Fibroblast of villous mesenchyme (primary cell): ENCODE measurements at regions not wholly inside any gene's neighbourhood (a gene's known extent, or its start where the extent isn't known, plus 50 kb on each side); places are given as distances from the start of the nearest gene placed in this dataset.
"Not testable (repeated sequence)": the region's sequence is repeated elsewhere in the genome, so short reads cannot be mapped to it uniquely, and the experiment has no call there.

Experiments
- DNase-seq: peaks from one replicate; pipeline ENCODE4 v3.0.0-alpha.2; 2010; ENCODE audit warnings: low read depth
- H3K4me3 ChIP-seq: 2 replicates; pipeline ENCODE4 v1.5.1; 2011; ENCODE audit warnings: low read depth, mild to moderate bottlenecking, low read length
- TF ChIP-seq, protein P1 (sequence below): IDR thresholded peaks from 2 replicates; pipeline ENCODE4 v1.5.1; 2012; ENCODE audit warnings: low read depth, mild to moderate bottlenecking, low read length; ENCODE audit not compliant: insufficient read depth

DNA sequence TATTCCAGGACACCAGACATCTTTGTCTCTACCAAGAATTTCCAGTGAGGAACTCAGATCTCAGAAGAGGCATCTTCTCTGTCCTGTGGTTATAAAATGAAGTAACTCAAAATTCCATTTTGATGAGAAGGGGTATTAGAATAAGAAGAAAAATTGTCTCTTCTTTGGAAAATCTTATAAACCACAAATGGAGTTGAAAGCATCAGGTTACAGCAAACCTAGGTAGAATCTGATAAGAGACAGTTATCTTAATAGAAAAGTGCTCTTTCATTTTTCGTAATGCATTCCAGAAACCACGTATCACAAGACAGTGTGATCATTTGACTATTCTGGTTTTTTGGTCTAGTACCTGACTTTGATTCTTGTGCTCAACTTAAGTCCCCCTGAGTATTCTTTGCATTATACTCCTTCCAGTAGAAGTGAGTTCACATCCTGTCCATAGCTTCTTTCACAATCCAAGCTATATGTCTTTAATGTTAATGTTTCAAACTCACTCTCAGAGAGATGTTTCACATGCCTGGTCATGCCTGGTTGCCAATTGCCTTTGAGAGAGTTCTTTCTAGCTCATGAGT, 120.9 kb upstream of the PRDX6 start:
- H3K4me3 ChIP-seq = no peak overlapping the region
- TF ChIP-seq, protein P1, sequence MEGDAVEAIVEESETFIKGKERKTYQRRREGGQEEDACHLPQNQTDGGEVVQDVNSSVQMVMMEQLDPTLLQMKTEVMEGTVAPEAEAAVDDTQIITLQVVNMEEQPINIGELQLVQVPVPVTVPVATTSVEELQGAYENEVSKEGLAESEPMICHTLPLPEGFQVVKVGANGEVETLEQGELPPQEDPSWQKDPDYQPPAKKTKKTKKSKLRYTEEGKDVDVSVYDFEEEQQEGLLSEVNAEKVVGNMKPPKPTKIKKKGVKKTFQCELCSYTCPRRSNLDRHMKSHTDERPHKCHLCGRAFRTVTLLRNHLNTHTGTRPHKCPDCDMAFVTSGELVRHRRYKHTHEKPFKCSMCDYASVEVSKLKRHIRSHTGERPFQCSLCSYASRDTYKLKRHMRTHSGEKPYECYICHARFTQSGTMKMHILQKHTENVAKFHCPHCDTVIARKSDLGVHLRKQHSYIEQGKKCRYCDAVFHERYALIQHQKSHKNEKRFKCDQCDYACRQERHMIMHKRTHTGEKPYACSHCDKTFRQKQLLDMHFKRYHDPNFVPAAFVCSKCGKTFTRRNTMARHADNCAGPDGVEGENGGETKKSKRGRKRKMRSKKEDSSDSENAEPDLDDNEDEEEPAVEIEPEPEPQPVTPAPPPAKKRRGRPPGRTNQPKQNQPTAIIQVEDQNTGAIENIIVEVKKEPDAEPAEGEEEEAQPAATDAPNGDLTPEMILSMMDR = no peak
- DNase-seq = peak; percentile 6

DNA sequence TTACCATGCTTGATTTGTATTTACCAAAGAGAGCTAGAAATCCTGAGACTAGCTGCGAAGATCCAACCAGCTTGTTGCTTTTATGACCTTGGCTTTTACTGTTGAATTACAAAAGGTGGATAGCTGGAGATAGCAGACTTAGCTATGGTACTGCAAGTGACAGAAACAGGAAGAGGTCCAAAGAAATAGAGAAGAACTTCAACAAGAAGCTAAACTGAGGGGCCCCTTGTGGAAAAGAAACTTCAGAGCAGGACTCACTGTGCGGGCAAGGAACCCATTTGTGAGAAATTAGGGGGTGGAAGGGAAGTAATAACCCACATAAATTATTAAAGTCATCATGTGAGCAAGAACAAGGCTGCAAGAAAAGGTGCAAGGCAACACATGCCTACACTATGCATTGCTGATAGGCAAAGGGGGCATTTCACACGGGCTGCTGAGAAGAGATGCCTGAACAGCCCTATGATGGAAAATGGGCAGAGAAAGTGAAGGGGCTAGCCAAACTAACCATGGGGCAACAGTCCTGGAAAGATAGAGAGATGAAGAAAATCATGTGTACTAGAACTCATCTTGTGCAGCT, 116.6 kb upstream of the PRDX6 start:
- DNase-seq = no peak
- TF ChIP-seq, protein P1 = no peak
- H3K4me3 ChIP-seq = no peak overlapping the region

DNA sequence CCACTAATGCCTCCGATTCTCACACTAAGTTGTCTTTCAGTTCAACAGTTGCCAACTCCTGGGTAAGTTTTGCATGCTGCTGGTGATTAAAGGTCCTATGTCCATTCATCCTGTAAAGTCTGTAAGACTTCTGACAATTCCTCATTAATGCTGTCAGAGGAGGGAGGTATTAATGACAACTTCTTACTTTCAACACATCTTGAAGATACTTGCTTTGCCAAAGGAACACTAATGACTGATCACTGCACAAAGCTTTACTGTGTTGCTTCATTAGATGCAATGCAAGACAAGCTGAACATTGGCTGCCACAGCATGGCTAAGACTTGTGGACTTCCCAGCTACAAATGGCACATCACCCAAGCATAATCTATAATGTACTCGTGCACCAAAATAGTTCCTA, 114.6 kb upstream of the PRDX6 start:
- no peak for DNase-seq
- H3K4me3 ChIP-seq = no peak overlapping the region
- TF ChIP-seq, protein P1 = no peak

DNA sequence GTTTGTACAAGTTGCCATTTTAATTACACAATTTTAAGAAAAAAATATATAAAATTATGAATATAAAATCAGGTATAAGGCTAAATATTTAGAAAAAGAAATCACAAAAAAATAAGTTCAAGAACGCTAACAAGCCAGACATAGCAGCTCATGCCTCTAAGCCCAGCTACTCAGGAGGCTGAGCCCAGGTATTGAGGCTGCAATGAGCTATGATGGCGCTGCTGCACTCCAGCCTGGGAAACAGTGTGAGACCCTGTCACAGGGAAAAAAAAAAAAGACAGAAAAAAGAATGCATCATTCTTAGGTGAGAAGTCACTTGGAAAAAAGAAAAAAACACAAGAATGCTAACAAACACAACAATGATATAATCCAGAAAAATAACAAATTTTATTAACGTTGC, 112.3 kb upstream of the PRDX6 start:
- TF ChIP-seq, protein P1 = no peak
- H3K4me3 ChIP-seq = no peak overlapping the region
- no peak for DNase-seq

DNA sequence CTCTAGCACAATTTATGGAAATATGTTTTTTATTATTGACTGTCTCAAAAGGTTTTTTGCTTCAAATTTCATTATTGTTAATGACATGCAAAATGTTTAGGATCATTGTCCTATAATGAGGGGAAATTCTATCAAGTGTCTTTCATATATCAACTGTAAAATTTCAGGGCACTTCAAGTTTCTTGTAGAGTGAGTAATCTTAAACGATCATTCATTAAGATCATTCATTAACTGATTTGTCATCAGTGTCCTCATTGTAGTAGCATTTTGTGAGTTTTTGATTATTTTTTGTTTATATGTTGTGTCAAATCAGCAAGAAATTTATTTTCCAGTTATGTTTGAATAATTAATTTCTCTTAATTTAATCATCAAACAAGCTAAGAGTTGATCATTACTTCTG, 111.8 kb upstream of the PRDX6 start:
- TF ChIP-seq, protein P1 = no peak
- DNase-seq = no peak
- H3K4me3 ChIP-seq = no peak overlapping the region

DNA sequence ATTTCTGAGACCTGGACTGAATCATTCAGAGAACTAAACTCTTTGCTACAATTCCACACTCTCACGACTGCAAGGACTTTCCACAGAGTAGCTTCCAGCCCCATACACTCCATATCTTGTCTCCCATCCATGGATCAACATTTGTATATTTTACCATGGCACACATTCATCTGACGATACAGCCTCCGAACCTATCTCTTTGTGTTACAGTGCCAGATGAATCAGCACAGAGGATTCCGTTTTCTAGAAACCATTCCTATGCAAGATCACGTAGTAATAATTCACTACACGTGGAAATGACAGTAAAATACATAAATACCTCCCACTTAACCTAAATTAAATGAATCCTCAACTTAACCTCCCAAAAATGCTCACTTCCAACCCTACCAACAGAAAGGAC, 110.0 kb upstream of the PRDX6 start:
- no peak for DNase-seq
- H3K4me3 ChIP-seq = no peak overlapping the region
- TF ChIP-seq, protein P1 = no peak

DNA sequence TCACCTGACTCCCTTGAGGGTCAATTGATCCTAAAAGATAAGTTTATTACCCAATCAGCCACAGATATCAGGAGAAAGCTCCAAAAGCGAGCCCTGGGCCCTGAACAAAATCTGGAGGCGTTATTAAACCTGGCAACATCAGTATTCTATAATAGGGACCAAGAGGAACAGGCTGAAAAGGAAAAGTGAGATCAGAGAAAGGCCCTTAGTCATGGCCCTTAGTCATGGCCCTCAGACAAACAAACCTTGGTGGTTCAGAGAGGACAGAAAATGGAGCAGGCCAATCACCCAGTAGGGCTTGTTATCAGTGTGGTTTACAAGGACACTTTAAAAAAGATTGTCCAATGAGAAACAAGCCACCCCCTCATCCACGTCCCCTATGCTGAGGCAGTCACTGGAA, 106.5 kb upstream of the PRDX6 start:
- DNase-seq, H3K4me3 ChIP-seq: not testable (repeated sequence)

DNA sequence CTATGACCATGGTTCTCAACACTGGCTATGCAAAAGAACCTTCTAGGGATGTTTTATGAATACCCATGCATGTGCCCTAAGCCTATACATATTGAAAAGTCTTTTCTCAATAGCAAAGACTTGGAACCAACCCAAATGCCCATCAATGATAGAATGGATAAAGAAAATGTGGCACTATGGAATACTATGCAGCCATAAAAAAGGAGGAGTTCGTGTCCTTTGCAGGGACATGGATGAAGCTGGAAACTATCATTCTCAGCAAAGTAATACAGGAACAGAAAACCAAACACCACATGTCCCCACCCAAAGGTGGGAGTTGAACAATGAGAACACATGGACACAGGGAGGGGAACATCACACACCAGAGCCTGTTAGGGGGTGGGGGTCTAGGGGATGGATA, 101.1 kb upstream of the PRDX6 start:
- not testable (repeated sequence) for H3K4me3 ChIP-seq, DNase-seq
